Tibial artery (tissue), 4 donors: ENCODE measurements at regions not wholly inside any gene's neighbourhood (a gene's known extent, or its start where the extent isn't known, plus 50 kb on each side); places are given as distances from the start of the nearest gene placed in this dataset.
"Not testable (repeated sequence)": the region's sequence is repeated elsewhere in the genome, so short reads cannot be mapped to it uniquely, and the experiment has no call there.

Source experiments
- DNase-seq, 2 donors: peaks; one replicate each; pipeline ENCODE4 v3.0.0-alpha.2; 2019
- H3K27ac ChIP-seq, 2 donors: fragments of 200-600 bp; sonication (generic) in 1 of 2; 1 replicate in 1 of 2; 2 replicates in 1 of 2; pipeline ENCODE4 v1.5.1; 2018 to 2019; ENCODE audit warnings: mild to moderate bottlenecking in 1 of 2
- H3K27me3 ChIP-seq, 2 donors: fragments of 200-600 bp; sonication (generic) in 1 of 2; one replicate each; pipeline versions ENCODE4 v1.5.1 to v1.6.0; 2016 to 2019
- H3K36me3 ChIP-seq, 3 donors: fragments of 200-600 bp; sonication (generic) in 2 of 3; one replicate each; pipeline ENCODE4 v1.5.1; 2016 to 2019; ENCODE audit warnings: mild to moderate bottlenecking in 2 of 3
- H3K4me1 ChIP-seq, 4 donors: fragments of 200-600 bp; sonication (generic) in 2 of 4; 1 replicate in 3 of 4; 2 replicates in 1 of 4; pipeline ENCODE4 v1.5.1; 2016 to 2019
- H3K4me3 ChIP-seq, 2 donors: fragments of 200-600 bp; sonication (generic) in 1 of 2; 1 replicate in 1 of 2; 2 replicates in 1 of 2; pipeline ENCODE4 v1.5.1; 2018 to 2019; ENCODE audit warnings: mild to moderate bottlenecking in 2 of 2
- H3K9me3 ChIP-seq, 3 donors: fragments of 200-600 bp; sonication (generic) in 1 of 3; one replicate each; pipeline ENCODE4 v1.5.1; 2016 to 2019
- CTCF ChIP-seq, 2 experiments: fragments of 200-600 bp in 1 of 2; fragments of 450-650 bp in 1 of 2; IDR thresholded peaks; one replicate each; pipeline ENCODE4 v1.5.1; 2017 to 2019; ENCODE audit warnings: antibody characterized with exemption in 2 of 2, mild to moderate bottlenecking in 1 of 2, moderate library complexity in 1 of 2
- intact Hi-C: fragments of 100-400 bp; cut with DNase I; formaldehyde crosslinking; loops from one replicate; pipeline ENCODE4 v1.15.0; 2023; ENCODE audit warnings: low total_unique reads

- TF ChIP-seq CTCF (IDR thresholded peaks at IDR 0.05), result no peak
- intact Hi-C loops, result no loop called here
Measured at GRCh38 chr1:223045164-223045957, 97.7 kb downstream of the TLR5 start.

GRCh38 chr1:223046011-223046410, 97.0 kb downstream of the TLR5 start:
- no peak for TF ChIP-seq CTCF (IDR thresholded peaks at IDR 0.05)
- Histone ChIP-seq H3K4me1 (peaks cover 0 to 15% (median 4%) of the 10 kb centered on the region in 4 donors), H3K9me3 (no peaks in the 10 kb centered on the region), H3K4me3 (no peak overlapping the region), H3K27me3 (no peaks in the 10 kb centered on the region), H3K27ac (no peak overlapping the region), H3K36me3 (no peaks in the 10 kb centered on the region)
- intact Hi-C loops, result no loop called here
- no peak for DNase-seq

More at GRCh38 chr1:223045164-223045957, 97.7 kb downstream of the TLR5 start:
- Histone ChIP-seq H3K4me1 (peaks cover 0 to 15% (median 4%) of the 10 kb centered on the region in 4 donors), H3K27me3 (no peaks in the 10 kb centered on the region), H3K27ac (no peak overlapping the region), H3K9me3 (no peaks in the 10 kb centered on the region), H3K4me3 (no peak overlapping the region), H3K36me3 (no peaks in the 10 kb centered on the region)
- DNase-seq, result no peak

GRCh38 chr1:223046463-223046862, 96.6 kb downstream of the TLR5 start:
- peaks cover 0 to 13% (median 2%) of the 10 kb centered on the region in 4 donors for H3K4me1 ChIP-seq
- intact Hi-C loops, H3K9me3 ChIP-seq, H3K27me3 ChIP-seq, H3K4me3 ChIP-seq, DNase-seq, H3K36me3 ChIP-seq, H3K27ac ChIP-seq: not testable (repeated sequence)

GRCh38 chr1:223048026-223048425, 95.0 kb downstream of the TLR5 start:
- H3K4me3 ChIP-seq, result no peak overlapping the region
- no peak for DNase-seq
- no peaks in the 10 kb centered on the region for H3K36me3 ChIP-seq
- no peaks in the 10 kb centered on the region for H3K9me3 ChIP-seq
- no peak for TF ChIP-seq CTCF (IDR thresholded peaks at IDR 0.05)
- H3K4me1 ChIP-seq, result peaks cover 0 to 19% (median 5%) of the 10 kb centered on the region in 4 donors
- no peak overlapping the region for H3K27ac ChIP-seq
- intact Hi-C loops, result no loop called here
- H3K27me3 ChIP-seq, result no peaks in the 10 kb centered on the region

GRCh38 chr1:223052462-223052861, 90.6 kb downstream of the TLR5 start:
- peak overlapping the region; percentile 40 to 54 for H3K27ac ChIP-seq
- no peaks in the 10 kb centered on the region for H3K36me3 ChIP-seq
- no peak for TF ChIP-seq CTCF (IDR thresholded peaks at IDR 0.05)
- intact Hi-C loops, result no loop called here
- H3K4me1 ChIP-seq, result peaks cover 0 to 19% (median 5%) of the 10 kb centered on the region in 4 donors
- H3K4me3 ChIP-seq, result no peak overlapping the region
- DNase-seq, result no peak
- H3K27me3 ChIP-seq, result no peaks in the 10 kb centered on the region
- no peaks in the 10 kb centered on the region for H3K9me3 ChIP-seq

GRCh38 chr1:223052931-223053330, 90.1 kb downstream of the TLR5 start:
- Histone ChIP-seq H3K27me3 (no peaks in the 10 kb centered on the region), H3K27ac (no peak overlapping the region), H3K4me3 (no peak overlapping the region), H3K4me1 (peaks cover 0 to 18% (median 5%) of the 10 kb centered on the region in 4 donors), H3K9me3 (no peaks in the 10 kb centered on the region), H3K36me3 (no peaks in the 10 kb centered on the region)
- TF ChIP-seq CTCF (IDR thresholded peaks at IDR 0.05), result no peak
- no peak for DNase-seq
- intact Hi-C loops, result no loop called here
